Neural cell (in vitro differentiated cells): ENCODE measurements at regions not wholly inside any gene's neighbourhood (a gene's known extent, or its start where the extent isn't known, plus 50 kb on each side); places are given as distances from the start of the nearest gene placed in this dataset.

Experiments used
- EP300 ChIP-seq: fragments of 450-650 bp; conservative IDR thresholded peaks from 2 replicates; pipeline ENCODE4 v1.6.1; 2014; ENCODE audit warnings: antibody characterized with exemption, mild to moderate bottlenecking, moderate library complexity; ENCODE audit not compliant: poor library complexity, severe bottlenecking
- EZH2 ChIP-seq: fragments of 200-600, 300-800 bp; shearing (Covaris generic), sonication (generic); IDR thresholded peaks from 2 replicates; pipeline ENCODE4 v1.6.1; 2014; ENCODE audit warnings: antibody characterized with exemption, low read length, borderline replicate concordance, mild to moderate bottlenecking; ENCODE audit not compliant: insufficient read depth, poor library complexity, severe bottlenecking
- MXI1 ChIP-seq: fragments of 450-650 bp; conservative IDR thresholded peaks from 2 replicates; pipeline ENCODE4 v1.6.1; 2014; ENCODE audit warnings: antibody characterized with exemption, mild to moderate bottlenecking; ENCODE audit not compliant: poor library complexity, severe bottlenecking
- POLR2AphosphoS5 ChIP-seq: IDR thresholded peaks from 2 replicates; pipeline ENCODE4 v1.6.1; 2012
- RAD21 ChIP-seq: fragments of 450-650 bp; conservative IDR thresholded peaks from 2 replicates; pipeline ENCODE4 v1.6.1; 2014; ENCODE audit warnings: antibody characterized with exemption, mild to moderate bottlenecking, moderate library complexity
- REST ChIP-seq: IDR thresholded peaks from 2 replicates; pipeline ENCODE4 v1.6.1; 2012; ENCODE audit warnings: borderline replicate concordance
- SMC3 ChIP-seq: fragments of 450-650 bp; conservative IDR thresholded peaks from 2 replicates; pipeline ENCODE4 v1.6.1; 2014; ENCODE audit warnings: antibody characterized with exemption, mild to moderate bottlenecking, moderate library complexity; ENCODE audit not compliant: poor library complexity
- TAF1 ChIP-seq: IDR thresholded peaks from 2 replicates; pipeline ENCODE4 v1.6.1; 2012; ENCODE audit warnings: low read depth
- TF ChIP-seq, protein P1 (sequence below): fragments of 450-650 bp; IDR thresholded peaks from 2 replicates; pipeline ENCODE4 v1.5.1; 2014; ENCODE audit warnings: antibody characterized with exemption, mild to moderate bottlenecking, moderate library complexity; ENCODE audit not compliant: poor library complexity, severe bottlenecking

- TF ChIP-seq, protein P1, sequence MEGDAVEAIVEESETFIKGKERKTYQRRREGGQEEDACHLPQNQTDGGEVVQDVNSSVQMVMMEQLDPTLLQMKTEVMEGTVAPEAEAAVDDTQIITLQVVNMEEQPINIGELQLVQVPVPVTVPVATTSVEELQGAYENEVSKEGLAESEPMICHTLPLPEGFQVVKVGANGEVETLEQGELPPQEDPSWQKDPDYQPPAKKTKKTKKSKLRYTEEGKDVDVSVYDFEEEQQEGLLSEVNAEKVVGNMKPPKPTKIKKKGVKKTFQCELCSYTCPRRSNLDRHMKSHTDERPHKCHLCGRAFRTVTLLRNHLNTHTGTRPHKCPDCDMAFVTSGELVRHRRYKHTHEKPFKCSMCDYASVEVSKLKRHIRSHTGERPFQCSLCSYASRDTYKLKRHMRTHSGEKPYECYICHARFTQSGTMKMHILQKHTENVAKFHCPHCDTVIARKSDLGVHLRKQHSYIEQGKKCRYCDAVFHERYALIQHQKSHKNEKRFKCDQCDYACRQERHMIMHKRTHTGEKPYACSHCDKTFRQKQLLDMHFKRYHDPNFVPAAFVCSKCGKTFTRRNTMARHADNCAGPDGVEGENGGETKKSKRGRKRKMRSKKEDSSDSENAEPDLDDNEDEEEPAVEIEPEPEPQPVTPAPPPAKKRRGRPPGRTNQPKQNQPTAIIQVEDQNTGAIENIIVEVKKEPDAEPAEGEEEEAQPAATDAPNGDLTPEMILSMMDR = no peak
- TF ChIP-seq RAD21 (no peak), EZH2 (no peak), SMC3 (no peak), EP300 (no peak), MXI1 (no peak), REST (no peak), POLR2AphosphoS5 (no peak), TAF1 (no peak)
Observed at GRCh38 chr12:46893434-46893833, 67.6 kb upstream of the SLC38A4 start.
